Posterior cingulate gyrus (tissue), 11 donors: ENCODE measurements at regions not wholly inside any gene's neighbourhood (a gene's known extent, or its start where the extent isn't known, plus 50 kb on each side); places are given as distances from the start of the nearest gene placed in this dataset.
"Not testable (repeated sequence)": the region's sequence is repeated elsewhere in the genome, so short reads cannot be mapped to it uniquely, and the experiment has no call there.

Experiments used
- DNase-seq, 10 donors: peaks; one replicate each; pipeline versions ENCODE4 v3.0.0 to v3.0.0-alpha.2; 2020 to 2021; ENCODE audit warnings: mixed read lengths in 3 of 10
- intact Hi-C: fragments of 100-400 bp; cut with DNase I; formaldehyde crosslinking; loops from one replicate; pipeline ENCODE4 v1.15.1; 2023

- intact Hi-C loops, result no loop called here
- no peak for DNase-seq
Observed at GRCh38 chr6:80541886-80542285, 435.4 kb downstream of the BCKDHB start.

- no peak for DNase-seq
Observed at GRCh38 chr6:80541181-80541580, 434.7 kb downstream of the BCKDHB start.

GRCh38 chr6:80540700-80541099 lies 434.2 kb downstream of the BCKDHB start:
- intact Hi-C loops, result no loop called here
- no peak for DNase-seq

More at GRCh38 chr6:80541181-80541580, 434.7 kb downstream of the BCKDHB start:
- intact Hi-C loops, result no loop called here

GRCh38 chr6:80537118-80537972 lies 430.9 kb downstream of the BCKDHB start:
- intact Hi-C loops, result no loop called here
- no peak for DNase-seq

GRCh38 chr6:80535914-80536565 lies 429.6 kb downstream of the BCKDHB start:
- DNase-seq, result no peak
- intact Hi-C loops, result no loop called here

- intact Hi-C loops, result no loop called here
- no peak for DNase-seq
Observed at GRCh38 chr6:80531681-80532619, 425.5 kb downstream of the BCKDHB start.

GRCh38 chr6:80530103-80530502 lies 423.6 kb downstream of the BCKDHB start:
- no peak for DNase-seq
- intact Hi-C loops, result no loop called here

GRCh38 chr6:80528115-80528514 lies 421.6 kb downstream of the BCKDHB start:
- DNase-seq, result no peak
- intact Hi-C loops, result no loop called here

GRCh38 chr6:80527552-80528052 lies 421.1 kb downstream of the BCKDHB start:
- DNase-seq, result no peak
- intact Hi-C loops, result no loop called here

- DNase-seq, result peak in 3 of 10 donors; percentile 15 to 55 (median 50)
- intact Hi-C loops, result no loop called here
Observed at GRCh38 chr6:80523531-80523997, 417.1 kb downstream of the BCKDHB start.

GRCh38 chr6:80523010-80523409 lies 416.5 kb downstream of the BCKDHB start:
- no peak for DNase-seq
- intact Hi-C loops, result no loop called here

- no peak for DNase-seq
- intact Hi-C loops, result no loop called here
Observed at GRCh38 chr6:80522576-80522975, 416.1 kb downstream of the BCKDHB start.

- DNase-seq, result no peak
- intact Hi-C loops, result no loop called here
Observed at GRCh38 chr6:80519811-80520594, 413.5 kb downstream of the BCKDHB start.

GRCh38 chr6:80517525-80517924 lies 411.1 kb downstream of the BCKDHB start:
- DNase-seq, result no peak
- intact Hi-C loops, result no loop called here

- DNase-seq, intact Hi-C loops: not testable (repeated sequence)
Observed at GRCh38 chr6:80510521-80510920, 404.1 kb downstream of the BCKDHB start.

GRCh38 chr6:80508885-80509630 lies 402.6 kb downstream of the BCKDHB start:
- intact Hi-C loops, result no loop called here
- no peak for DNase-seq

- intact Hi-C loops, result no loop called here
- no peak for DNase-seq
Observed at GRCh38 chr6:80504882-80505281, 398.4 kb downstream of the BCKDHB start.

- intact Hi-C loops, result no loop called here
- DNase-seq, result no peak
Observed at GRCh38 chr6:80503660-80504059, 397.2 kb downstream of the BCKDHB start.

- no peak for DNase-seq
- intact Hi-C loops, result no loop called here
Observed at GRCh38 chr6:80502871-80503270, 396.4 kb downstream of the BCKDHB start.
